ENCODE measurements at regions not wholly inside any gene's neighbourhood (a gene's known extent, or its start where the extent isn't known, plus 50 kb on each side); places are given as distances from the start of the nearest gene placed in this dataset.
"Not testable (repeated sequence)": the region's sequence is repeated elsewhere in the genome, so short reads cannot be mapped to it uniquely, and the experiment has no call there.

DNA sequence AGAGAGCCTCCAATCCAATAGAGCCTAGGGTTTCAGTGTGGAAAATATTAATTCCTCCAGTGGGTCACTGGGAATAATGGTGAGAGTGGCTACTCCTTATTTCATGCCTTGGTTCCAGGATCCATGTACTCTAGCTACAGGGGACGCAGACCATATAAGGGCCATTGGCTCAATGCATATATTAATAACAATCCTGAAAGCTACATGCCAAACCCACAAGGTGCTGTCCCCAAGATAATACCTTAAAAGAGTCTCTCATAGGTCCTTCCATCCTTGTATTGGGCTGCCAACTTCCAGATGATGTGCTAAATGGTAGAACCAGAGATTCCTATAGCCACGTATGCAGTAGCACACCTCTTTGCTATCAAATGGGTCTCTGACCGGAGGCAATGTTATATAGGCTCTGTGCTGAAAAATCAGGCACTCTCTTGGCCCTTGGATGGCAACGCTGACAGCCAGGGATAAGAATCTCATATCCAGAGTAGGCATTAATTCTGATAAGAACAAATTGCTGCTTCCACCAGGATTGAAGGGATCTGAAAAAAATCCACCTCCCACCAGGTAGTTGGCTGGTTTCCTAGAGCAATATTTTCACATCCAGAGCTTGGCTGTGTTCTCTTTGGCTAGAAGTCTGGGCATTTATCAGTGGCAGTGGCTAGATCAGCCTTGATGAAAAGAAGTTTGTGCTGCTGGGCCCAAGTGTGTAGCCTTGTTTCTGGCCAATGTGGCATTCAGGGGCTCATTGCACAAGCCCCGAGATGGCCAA, 218.1 kb upstream of the MGAT5 start:
- no peaks in the 10 kb centered on the region for H3K36me3 ChIP-seq (ENCODE audit: control insufficient read depth, insufficient read depth, low read length)
- FAIRE-seq (no peak), DNase-seq (ENCODE audit: low read depth) (no peak)
- no peaks in the 10 kb centered on the region for H3K27me3 ChIP-seq (ENCODE audit: control insufficient read depth, insufficient read depth, low read length)
- no peak for TF ChIP-seq CTCF (IDR thresholded peaks at IDR 0.05; ENCODE audit: insufficient read depth, low read length, severe bottlenecking)
- H3K4me3 ChIP-seq (ENCODE audit: low read depth, low read length): no peak overlapping the region

GRCh38 chr2:134039912-134040581, 213.8 kb upstream of the MGAT5 start:
- Histone ChIP-seq H3K36me3 (ENCODE audit: control insufficient read depth, insufficient read depth, low read length) (no peaks in the 10 kb centered on the region), H3K4me3 (ENCODE audit: low read depth, low read length) (no peak overlapping the region), H3K27me3 (ENCODE audit: control insufficient read depth, insufficient read depth, low read length) (no peaks in the 10 kb centered on the region)
- no peak for TF ChIP-seq CTCF (IDR thresholded peaks at IDR 0.05; ENCODE audit: insufficient read depth, low read length, severe bottlenecking)
- no peak for FAIRE-seq
- no peak for DNase-seq (ENCODE audit: low read depth)

- FAIRE-seq; H3K27me3 ChIP-seq (ENCODE audit: control insufficient read depth, insufficient read depth, low read length); DNase-seq (ENCODE audit: low read depth); H3K4me3 ChIP-seq (ENCODE audit: low read depth, low read length); H3K36me3 ChIP-seq (ENCODE audit: control insufficient read depth, insufficient read depth, low read length): not testable (repeated sequence)
These were observed 213.2 kb upstream of the MGAT5 start for GRCh38 chr2:134040626-134041172.

DNA sequence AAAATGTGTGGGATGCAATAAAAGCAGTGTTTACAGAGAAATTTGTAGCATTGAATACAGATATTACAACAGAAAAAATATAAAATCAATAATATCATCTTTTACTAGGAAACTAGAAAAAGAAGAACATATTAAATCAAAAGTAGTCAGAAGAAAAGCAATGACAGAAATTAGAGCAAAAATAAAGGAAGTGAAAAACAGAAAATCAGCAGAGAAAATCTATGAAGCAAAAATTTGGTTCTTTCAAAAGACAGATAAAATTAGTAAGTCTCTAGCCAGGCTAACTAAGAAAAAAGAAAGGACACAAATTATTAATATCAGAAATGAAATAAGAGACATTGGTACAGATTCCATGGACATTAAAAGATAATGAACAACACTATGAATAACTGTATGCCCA, 212.0 kb upstream of the MGAT5 start:
- TF ChIP-seq CTCF (IDR thresholded peaks at IDR 0.05; ENCODE audit: insufficient read depth, low read length, severe bottlenecking): no peak
- H3K36me3 ChIP-seq (ENCODE audit: control insufficient read depth, insufficient read depth, low read length): no peaks in the 10 kb centered on the region
- no peak overlapping the region for H3K4me3 ChIP-seq (ENCODE audit: low read depth, low read length)
- FAIRE-seq (no peak), DNase-seq (ENCODE audit: low read depth) (no peak)
- H3K27me3 ChIP-seq (ENCODE audit: control insufficient read depth, insufficient read depth, low read length): no peaks in the 10 kb centered on the region

DNA sequence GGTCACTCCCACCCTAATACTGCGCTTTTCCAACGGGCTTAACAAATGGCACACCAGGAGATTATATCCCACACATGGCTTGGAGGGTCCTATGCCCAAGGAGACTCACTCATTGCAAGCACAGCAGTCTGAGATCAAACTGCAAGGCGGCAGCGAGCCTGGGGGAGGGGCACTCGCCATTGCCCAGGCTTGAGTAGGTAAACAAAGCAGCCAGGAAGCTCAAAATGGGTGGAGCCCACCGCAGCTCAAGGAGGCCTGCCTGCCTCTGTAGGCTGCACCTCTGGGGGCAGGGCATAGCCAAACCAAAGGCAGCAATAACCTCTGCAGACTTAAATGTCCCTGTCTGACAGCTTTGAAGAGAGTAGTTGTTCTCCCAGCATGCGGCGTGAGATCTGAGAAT, 210.8 kb upstream of the MGAT5 start:
- not testable (repeated sequence) for H3K36me3 ChIP-seq (ENCODE audit: control insufficient read depth, insufficient read depth, low read length); DNase-seq (ENCODE audit: low read depth); FAIRE-seq; H3K27me3 ChIP-seq (ENCODE audit: control insufficient read depth, insufficient read depth, low read length); H3K4me3 ChIP-seq (ENCODE audit: low read depth, low read length)

DNA sequence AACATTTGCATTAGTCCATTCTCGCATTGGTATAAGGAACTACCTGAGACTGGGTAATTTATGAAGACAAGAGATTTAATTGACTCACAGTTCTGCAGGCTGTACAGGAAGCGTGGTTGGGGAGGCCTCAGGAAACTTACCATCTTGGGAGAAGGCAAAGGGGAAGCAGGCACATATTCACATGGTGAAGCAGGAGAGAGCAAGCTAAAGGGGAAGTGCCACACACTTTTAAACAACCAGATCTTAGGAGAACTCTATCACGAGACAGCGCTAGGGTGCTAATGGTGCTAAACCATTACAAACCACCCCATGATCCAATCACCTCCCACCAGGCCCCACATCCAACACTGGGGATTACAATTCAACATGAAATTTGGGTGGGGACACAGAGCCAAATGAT, 201.7 kb upstream of the MGAT5 start:
- DNase-seq (ENCODE audit: low read depth) (no peak), FAIRE-seq (no peak)
- no peak overlapping the region for H3K4me3 ChIP-seq (ENCODE audit: low read depth, low read length)
- no peaks in the 10 kb centered on the region for H3K27me3 ChIP-seq (ENCODE audit: control insufficient read depth, insufficient read depth, low read length)
- no peak for TF ChIP-seq CTCF (IDR thresholded peaks at IDR 0.05; ENCODE audit: insufficient read depth, low read length, severe bottlenecking)
- no peaks in the 10 kb centered on the region for H3K36me3 ChIP-seq (ENCODE audit: control insufficient read depth, insufficient read depth, low read length)

All from bronchial epithelial cell (primary cell).